ENCODE measurements at regions not wholly inside any gene's neighbourhood (a gene's known extent, or its start where the extent isn't known, plus 50 kb on each side); places are given as distances from the start of the nearest gene placed in this dataset.

GRCh38 chrX:44698357-44698756 lies 145.5 kb upstream of the DUSP21 start:
- TF ChIP-seq CTCF (IDR thresholded peaks at IDR 0.05) (no peak), POLR2A (IDR thresholded peaks at IDR 0.05) (no peak)
